ENCODE measurements at regions not wholly inside any gene's neighbourhood (a gene's known extent, or its start where the extent isn't known, plus 50 kb on each side); places are given as distances from the start of the nearest gene placed in this dataset.
"Not testable (repeated sequence)": the region's sequence is repeated elsewhere in the genome, so short reads cannot be mapped to it uniquely, and the experiment has no call there.

DNA sequence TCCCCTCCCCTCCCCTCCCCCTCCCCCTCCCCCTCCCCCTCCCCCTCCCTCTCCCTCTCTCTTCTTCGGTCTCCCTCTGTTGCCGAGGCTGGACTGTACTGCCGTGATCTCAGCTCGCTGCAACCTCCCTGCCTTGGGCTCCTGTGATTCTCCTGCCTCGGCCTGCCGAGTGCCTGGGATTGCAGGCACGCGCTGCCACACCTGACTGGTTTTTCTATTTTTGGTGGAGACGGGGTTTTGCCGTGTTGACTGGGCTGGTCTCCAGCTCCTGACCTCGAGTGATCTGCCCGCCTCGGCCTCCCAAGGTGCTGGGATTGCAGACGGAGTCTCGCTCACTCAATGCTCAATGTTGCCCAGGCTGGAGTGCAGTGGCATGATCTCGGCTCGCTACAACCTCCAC lies 78.8 kb upstream of the ARMCX2 start:
- H3K27me3 Mint-ChIP-seq, H3K9me3 Mint-ChIP-seq, DNase-seq, H3K27ac Mint-ChIP-seq, H3K4me1 Mint-ChIP-seq, H3K36me3 Mint-ChIP-seq, H3K4me3 Mint-ChIP-seq: not testable (repeated sequence)

DNA sequence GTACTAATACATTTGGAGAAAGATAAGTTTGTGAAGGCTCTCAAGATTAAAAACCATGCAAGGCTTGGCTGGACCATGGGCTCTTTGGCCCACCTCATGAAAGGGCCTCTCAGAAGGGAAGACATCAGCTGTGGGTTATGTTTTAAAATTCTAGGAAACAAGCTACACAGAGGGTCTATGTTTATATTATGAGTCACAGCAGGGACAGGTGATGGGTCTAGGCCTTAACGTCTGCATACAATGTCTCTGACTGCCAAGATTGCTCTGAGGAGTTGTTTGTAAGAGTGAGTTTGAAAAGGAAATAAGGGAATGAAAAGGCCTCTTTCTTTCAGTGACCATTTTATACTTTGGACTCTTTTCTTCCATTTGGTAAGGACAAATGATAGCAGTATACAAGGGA lies 77.0 kb upstream of the ARMCX2 start:
- Mint-ChIP-seq H3K4me1 (peaks cover 6% of the 10 kb centered on the region), H3K36me3 (no peaks in the 10 kb centered on the region), H3K27me3 (no peaks in the 10 kb centered on the region)

DNA sequence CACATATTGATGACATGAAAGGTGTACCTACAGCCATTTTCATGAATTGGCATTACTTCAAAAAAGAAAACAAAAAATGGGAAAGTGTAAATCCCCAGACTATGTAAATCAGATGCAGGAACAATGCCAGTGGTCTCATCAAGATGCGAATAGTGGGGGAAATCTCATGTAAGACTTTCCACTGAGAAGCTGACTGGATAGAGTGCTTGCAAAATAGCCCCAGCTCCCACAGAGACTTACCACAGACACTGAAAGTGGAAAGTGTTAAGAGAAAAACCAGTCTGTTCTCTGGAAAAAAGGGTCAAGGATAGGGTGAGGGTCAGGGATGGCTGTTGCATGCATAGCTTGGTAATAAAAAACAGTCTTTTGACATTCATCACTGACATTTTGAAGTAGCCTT lies 73.2 kb upstream of the ARMCX2 start:
- peak; percentile 3 for DNase-seq

More for the DNA sequence above, 77.0 kb upstream of the ARMCX2 start:
- H3K27ac Mint-ChIP-seq = no peak overlapping the region
- no peak overlapping the region for H3K4me3 Mint-ChIP-seq
- H3K9me3 Mint-ChIP-seq = no peaks in the 10 kb centered on the region
- no peak for DNase-seq

DNA sequence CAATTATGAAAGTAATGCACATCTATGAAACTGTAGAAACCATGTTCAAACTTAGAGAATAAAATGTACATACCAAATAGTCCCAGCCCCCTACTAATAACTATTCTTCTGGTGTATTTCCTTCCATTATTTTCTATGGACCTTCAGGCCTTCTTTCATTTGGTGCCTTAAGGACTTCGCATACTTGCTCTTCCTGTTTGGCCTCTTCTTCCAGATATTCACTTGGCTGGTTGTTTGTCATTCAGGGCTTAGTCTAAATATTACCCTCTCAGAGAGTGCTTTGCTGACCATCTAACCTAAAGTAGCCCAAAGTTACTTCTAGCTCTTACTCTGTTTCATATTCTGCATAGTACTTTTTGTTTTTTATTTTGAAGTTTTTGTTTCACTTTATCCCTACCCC lies 70.3 kb upstream of the ARMCX2 start:
- no peak for DNase-seq
- H3K4me1 Mint-ChIP-seq = peaks cover 6% of the 10 kb centered on the region
- no peaks in the 10 kb centered on the region for H3K36me3 Mint-ChIP-seq
- no peaks in the 10 kb centered on the region for H3K9me3 Mint-ChIP-seq
- H3K4me3 Mint-ChIP-seq = no peak overlapping the region
- no peak overlapping the region for H3K27ac Mint-ChIP-seq
- peaks cover 11% of the 10 kb centered on the region for H3K27me3 Mint-ChIP-seq

More for the DNA sequence above, 73.2 kb upstream of the ARMCX2 start:
- peaks cover 6% of the 10 kb centered on the region for H3K4me1 Mint-ChIP-seq
- H3K36me3 Mint-ChIP-seq = no peaks in the 10 kb centered on the region
- H3K4me3 Mint-ChIP-seq = no peak overlapping the region
- no peaks in the 10 kb centered on the region for H3K9me3 Mint-ChIP-seq
- no peak overlapping the region for H3K27ac Mint-ChIP-seq
- no peaks in the 10 kb centered on the region for H3K27me3 Mint-ChIP-seq
